ENCODE measurements at regions not wholly inside any gene's neighbourhood (a gene's known extent, or its start where the extent isn't known, plus 50 kb on each side); places are given as distances from the start of the nearest gene placed in this dataset.
"Not testable (repeated sequence)": the region's sequence is repeated elsewhere in the genome, so short reads cannot be mapped to it uniquely, and the experiment has no call there.

DNA sequence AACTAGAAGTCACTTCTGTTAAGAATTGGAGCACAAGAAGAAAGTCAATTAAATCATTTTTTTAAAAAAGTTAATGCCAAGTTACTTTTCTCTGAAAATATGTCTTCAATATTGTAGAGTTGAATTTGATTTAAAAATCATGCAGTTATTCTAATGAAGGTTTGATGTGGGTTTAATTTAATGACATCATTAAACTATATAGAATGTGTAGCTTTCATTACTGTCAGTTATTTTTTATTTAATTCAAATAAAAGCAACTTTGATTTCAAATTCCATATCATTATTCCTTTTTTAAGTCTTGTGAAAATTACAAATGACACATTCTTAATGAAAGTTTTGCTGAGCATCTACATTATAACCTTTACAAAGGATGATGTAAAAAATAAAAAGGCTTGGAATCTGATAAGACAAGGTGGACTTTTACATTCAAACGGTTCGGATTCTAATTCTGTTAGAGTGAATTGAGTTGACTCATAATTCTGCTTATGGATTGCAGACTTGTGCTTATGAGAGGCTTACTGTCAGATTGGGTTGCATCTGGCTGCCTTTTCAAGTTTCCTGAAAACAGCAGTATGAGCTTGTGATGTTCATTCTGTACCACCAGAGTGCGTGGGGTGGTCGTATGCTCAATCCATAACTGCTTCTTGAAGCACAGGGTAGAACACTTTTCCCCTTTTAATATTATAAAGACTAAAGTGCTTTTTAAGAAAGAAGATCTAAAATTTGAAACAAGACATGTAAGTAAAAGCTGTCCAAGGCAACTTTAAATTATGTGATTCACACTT is 253.0 kb upstream of the ARRDC3 start:
- no peak for DNase-seq

DNA sequence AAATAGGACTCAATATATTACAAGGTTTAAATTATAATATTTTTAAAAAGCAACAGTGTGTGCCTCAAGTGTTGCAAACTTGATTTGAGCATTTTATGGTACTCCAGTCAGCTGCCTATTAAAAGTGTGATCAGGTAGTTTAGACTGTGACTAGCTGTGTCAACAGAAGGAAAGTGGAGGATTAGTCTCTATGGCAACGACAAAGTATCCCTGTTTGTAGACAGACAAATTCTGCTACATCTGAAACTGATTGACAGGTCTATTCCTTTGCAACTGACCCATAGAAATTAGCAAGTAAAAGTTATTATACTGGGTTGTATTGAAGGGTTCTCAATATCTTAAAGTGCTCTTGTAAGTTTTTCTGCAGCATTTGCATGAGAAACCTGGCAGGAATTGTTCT is 249.8 kb upstream of the ARRDC3 start:
- DNase-seq, result no peak

- DNase-seq, result no peak
These were observed 228.6 kb upstream of the ARRDC3 start for GRCh38 chr5:91611746-91612145.

- no peak for DNase-seq
These were observed 224.6 kb upstream of the ARRDC3 start for GRCh38 chr5:91607675-91608074.

DNA sequence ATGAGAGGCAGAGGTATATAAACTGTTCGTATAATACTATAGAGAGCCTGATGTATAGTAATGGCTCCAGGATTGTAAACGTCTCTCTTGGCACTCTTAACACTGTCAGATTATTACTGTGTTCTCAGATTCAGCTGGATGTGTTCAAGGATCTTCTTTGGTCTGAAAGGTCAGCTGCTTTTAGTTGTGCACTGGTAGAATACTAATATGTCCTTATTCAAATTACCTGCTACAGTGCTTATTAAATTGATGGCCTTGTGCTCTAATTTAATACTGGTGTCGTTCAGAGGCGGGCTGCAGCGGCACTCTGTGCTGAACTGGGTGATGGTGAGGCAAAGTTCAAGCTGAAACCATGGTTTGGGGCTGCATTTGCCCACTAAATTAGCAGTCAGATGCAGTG is 216.7 kb upstream of the ARRDC3 start:
- no peak for DNase-seq

- DNase-seq, result peak; percentile 7
These were observed 215.1 kb upstream of the ARRDC3 start for GRCh38 chr5:91598216-91598615.

DNA sequence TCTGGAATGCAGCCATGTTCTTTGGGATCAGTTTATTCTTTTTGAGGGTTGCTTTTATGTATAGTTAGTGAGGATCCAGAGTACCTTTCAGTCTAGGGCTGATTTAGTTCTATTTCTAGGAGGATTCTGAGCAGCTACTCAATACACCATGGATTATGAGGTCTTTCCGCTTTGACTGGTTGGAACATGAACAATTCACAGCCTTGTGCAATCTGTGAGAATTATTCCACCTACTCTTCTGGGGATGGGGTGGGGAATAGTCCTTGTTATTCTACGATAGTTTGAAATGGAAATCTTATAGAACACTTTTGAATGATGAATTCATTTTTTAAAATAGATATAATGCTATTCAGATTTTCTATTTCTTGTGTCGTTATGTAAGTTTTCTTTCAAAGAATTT is 212.3 kb upstream of the ARRDC3 start:
- no peak for DNase-seq

DNA sequence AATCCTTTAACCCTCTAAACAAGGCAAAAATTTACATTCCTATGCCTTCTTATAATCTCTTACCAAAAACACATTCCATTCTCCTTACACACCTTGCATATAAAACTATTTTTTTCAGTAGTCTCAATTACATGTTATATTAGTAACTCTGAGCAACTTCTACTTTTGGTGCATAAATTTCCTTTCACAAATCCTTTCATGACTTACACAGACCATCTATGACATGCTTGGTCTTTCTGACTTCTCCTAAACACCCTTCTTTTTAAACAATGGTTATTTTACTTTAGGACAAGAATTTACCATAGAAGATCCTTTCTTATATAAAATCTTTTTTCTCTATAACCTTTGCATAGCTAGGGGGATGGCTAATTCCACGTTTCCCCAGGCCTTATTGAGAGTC is 208.0 kb upstream of the ARRDC3 start:
- no peak for DNase-seq

DNA sequence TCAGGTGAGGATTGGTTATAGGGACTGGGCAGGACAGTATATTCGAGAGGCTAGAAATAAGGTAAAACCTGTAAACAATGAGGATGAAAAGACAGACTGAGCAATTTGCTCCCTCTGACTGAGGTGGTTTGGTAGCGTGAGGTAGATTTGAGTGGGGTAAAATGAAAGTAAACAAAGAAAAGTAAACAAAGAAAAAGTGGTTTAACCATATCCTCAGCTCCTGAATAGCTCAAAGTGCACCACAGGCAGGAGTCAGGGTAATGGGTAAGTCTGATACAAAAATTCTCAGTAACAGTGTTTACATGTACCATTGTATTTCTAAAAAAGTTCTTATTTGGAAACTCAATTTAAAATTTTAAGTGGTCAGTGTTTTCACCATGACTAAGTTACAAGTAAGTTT is 203.1 kb upstream of the ARRDC3 start:
- DNase-seq, result peak; percentile 0

- no peak for DNase-seq
These were observed 201.2 kb upstream of the ARRDC3 start for GRCh38 chr5:91584352-91584751.

DNA sequence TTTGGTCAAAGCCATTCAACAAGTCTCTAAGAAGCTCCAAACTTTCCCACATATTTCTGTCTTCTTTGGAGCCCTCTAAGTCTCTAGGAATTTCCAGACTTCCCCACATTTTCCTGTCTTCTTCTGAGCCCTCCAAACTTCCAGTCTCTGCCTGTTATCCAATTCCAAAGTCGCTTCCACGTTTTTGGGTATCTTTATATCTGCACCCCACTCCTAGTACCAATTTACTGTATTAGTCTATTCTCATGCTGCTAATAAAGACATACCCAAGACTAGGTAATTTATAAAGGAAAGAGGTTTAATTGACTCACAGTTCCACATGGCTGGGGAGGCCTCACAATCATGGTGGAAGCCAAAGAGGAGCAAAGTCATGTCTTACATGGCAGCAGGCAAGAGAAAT is 182.9 kb upstream of the ARRDC3 start:
- DNase-seq, result not testable (repeated sequence)

GRCh38 chr5:91562922-91563321 is 179.8 kb upstream of the ARRDC3 start:
- no peak for DNase-seq

DNA sequence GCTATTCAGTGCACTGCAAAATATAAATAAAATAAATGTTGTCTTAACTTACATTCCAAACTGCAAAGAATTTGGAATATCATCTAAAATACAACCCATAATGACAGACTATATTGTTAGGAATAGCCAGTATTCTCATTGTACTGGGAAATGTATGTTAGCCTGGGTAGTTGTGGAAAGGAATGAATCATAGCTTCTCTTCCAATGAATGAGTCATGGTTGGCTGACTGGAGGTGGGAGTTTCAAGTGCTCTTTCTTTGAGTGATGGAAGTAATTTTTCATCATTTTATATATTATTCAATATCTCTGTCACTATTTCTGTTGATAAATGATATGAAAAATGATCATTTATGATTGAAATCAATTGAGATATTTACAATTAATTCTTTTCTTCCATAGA is 158.6 kb upstream of the ARRDC3 start:
- DNase-seq, result no peak

GRCh38 chr5:91538179-91538578 is 155.1 kb upstream of the ARRDC3 start:
- DNase-seq, result no peak

DNA sequence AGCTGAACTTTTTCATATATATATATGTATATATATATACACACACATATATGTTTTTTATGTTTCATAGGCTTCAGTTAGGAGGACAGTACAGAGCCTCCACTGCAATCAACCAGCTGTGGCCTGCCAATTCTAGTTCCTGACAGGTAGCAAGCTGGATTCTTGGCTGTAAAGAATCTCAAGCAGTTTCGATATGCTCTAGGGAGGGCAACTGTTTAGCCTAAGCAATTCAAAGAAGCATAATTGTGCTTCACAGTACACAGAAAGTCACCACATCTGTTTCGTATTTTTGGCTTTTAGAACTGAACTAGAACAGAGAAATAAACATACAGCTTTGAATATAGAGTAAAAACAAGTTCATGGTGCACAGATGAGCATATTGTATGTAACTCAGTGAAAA is 152.4 kb upstream of the ARRDC3 start:
- no peak for DNase-seq

DNA sequence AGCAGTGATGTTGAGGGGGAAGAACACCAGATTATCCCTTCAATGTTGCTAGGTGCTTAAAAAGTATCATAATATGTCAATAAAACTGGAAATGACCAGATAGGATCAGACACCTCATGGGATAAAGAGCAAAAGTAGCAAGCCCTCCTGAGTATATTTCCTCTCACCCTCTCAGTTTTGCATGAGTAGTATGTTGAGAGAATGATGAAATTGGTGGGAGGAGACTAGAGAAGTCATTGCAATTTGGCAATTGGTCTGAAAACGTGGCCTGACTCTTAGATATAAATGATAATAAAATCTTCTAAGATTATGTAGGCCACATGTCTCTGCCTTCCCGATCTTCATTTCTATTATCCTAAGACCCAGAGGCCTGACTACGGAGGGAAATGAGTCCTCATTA is 151.2 kb upstream of the ARRDC3 start:
- DNase-seq, result no peak

DNA sequence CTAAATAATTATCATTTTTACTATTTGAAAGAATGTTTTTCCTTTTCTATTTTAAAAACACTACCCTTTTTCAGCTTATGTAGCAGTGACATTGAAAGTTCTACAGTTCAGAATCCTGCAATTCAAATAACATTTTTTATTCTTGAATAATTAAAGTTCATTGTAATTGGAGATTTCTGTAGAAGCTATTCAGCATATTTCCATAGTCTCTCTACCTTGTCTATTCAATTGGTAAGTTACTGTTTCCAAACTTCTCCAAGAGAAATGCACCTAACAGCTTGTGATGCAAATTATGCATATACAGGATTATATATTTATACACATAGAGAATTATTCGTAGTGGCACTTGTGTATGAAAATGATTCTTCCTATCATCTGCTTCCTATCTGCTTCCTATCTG is 149.7 kb upstream of the ARRDC3 start:
- no peak for DNase-seq

DNA sequence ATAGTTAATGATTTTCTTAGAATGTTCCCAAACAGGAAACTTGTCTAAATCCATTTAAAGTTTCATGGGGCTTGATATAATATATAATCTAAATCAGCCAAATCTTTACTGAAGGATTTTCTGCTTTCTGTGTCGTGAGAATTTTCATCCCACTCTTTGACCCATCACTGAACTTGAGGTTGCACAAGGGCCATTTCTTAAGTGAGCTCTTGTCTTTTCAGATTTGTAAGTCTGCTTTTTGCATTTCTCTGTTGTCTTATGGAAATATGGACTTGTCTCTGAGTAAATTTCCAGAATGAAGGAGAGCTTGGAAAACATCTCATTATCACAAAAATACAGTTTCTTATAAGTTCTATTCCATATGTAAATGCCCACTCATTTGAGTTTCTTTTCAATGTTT is 149.2 kb upstream of the ARRDC3 start:
- DNase-seq, result no peak

- DNase-seq, result peak; percentile 3
These were observed 145.7 kb upstream of the ARRDC3 start for GRCh38 chr5:91528831-91529230.

DNA sequence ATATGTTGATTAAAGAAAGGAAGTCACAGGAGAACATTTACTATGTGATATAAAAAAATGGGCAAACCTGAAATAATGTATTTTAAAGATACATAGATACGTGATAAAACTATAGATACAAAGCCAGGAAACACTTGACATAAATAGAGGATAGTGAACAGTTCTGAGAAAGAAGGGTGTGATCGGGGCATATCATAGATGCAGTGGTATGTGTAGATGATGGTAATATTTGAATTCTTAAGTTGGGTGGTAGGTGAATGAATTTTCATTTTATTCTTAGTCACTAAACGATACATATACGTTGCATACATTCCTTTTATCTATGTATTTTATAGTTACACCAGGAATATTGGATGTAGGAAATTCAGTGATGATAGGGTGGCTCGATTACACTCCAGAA is 138.7 kb upstream of the ARRDC3 start:
- DNase-seq, result no peak

- no peak for DNase-seq
These were observed 138.2 kb upstream of the ARRDC3 start for GRCh38 chr5:91521334-91521733.

DNA sequence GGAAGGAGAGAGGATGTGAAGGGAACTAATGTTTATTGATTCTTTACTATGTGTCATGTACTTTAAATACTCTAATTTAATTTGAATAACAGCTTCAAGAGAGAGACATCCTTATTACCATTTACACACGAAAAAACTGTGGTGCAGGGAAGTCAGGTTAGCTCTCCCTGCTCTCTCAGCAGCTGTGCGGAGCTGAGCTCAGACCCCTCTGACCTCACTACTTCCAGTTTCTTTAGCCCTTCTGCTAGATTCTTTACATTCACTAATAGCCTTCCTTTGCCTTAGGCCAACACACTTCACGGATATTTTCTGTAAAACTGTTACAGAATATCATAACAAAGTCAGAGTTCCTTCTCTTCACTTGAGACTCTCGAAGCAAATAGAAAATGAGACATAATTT is 131.3 kb upstream of the ARRDC3 start:
- no peak for DNase-seq

- DNase-seq, result no peak
These were observed 120.2 kb upstream of the ARRDC3 start for GRCh38 chr5:91503321-91503720.

- no peak for DNase-seq
These were observed 117.6 kb upstream of the ARRDC3 start for GRCh38 chr5:91500758-91501157.

DNA sequence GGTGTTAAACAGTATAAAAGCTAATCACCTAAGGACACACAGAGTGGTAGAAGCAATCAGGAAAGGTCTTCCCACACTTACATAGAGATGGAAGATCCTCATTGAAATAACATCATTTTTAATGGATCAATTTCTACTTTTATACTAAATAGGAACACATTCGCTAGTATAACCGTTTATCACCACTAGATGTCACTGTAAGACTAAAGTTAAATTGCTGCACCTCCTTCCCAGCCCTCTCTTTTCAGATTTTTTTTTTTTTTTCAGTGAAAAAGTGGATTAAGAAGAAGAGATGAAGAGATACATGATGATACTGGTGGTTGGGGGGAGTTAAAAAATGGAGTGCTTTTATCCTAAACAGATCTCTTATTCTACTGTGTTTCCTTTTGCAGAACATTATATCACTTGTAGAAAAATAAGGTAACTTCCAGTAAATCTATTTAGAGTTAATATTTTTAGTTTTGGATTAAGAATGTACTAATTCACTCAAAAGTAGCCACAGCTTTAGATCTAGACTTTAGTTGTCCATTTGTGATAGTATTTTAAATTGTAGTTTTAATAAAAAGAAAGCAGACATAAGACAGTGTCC is 116.9 kb upstream of the ARRDC3 start:
- DNase-seq, result no peak

Data from DMS153 (cell line).